ENCODE measurements at regions not wholly inside any gene's neighbourhood (a gene's known extent, or its start where the extent isn't known, plus 50 kb on each side); places are given as distances from the start of the nearest gene placed in this dataset.
"Not testable (repeated sequence)": the region's sequence is repeated elsewhere in the genome, so short reads cannot be mapped to it uniquely, and the experiment has no call there.

DNA sequence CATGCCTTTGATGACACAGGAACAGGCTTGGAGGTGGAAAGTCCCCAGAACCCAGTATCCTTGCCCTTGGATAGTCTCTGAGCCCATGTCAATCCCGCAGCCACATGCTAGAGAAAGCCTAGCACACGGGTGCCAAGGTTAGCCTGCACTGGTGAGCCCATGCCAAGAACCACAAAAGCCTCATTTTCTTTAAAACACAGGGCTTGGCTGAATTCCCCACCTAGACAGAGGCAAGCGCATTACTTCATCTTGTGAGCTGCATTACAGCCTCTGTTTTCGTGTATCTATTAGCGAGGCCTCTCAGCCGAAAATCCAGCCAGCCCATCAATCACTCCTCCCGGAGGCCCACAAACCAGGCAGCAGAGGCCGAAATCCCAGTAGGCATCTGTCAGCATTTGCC is 314.9 kb upstream of the AUTS2 start:
- Histone ChIP-seq H3K36me3 (ENCODE audit: control insufficient read depth, insufficient read depth, low read length) (no peaks in the 10 kb centered on the region), H3K27me3 (ENCODE audit: control insufficient read depth, insufficient read depth, low read length) (no peaks in the 10 kb centered on the region), H3K4me3 (ENCODE audit: low read depth, low read length) (no peak overlapping the region)
- DNase-seq (ENCODE audit: low read depth): no peak
- TF ChIP-seq CTCF (IDR thresholded peaks at IDR 0.05; ENCODE audit: insufficient read depth, low read length, poor library complexity, severe bottlenecking): no peak

GRCh38 chr7:69285854-69286253 is 312.4 kb upstream of the AUTS2 start:
- Histone ChIP-seq H3K36me3 (ENCODE audit: control insufficient read depth, insufficient read depth, low read length) (no peaks in the 10 kb centered on the region), H3K27me3 (ENCODE audit: control insufficient read depth, insufficient read depth, low read length) (no peaks in the 10 kb centered on the region), H3K4me3 (ENCODE audit: low read depth, low read length) (no peak overlapping the region)
- DNase-seq (ENCODE audit: low read depth): no peak
- TF ChIP-seq CTCF (IDR thresholded peaks at IDR 0.05; ENCODE audit: insufficient read depth, low read length, poor library complexity, severe bottlenecking): no peak

DNA sequence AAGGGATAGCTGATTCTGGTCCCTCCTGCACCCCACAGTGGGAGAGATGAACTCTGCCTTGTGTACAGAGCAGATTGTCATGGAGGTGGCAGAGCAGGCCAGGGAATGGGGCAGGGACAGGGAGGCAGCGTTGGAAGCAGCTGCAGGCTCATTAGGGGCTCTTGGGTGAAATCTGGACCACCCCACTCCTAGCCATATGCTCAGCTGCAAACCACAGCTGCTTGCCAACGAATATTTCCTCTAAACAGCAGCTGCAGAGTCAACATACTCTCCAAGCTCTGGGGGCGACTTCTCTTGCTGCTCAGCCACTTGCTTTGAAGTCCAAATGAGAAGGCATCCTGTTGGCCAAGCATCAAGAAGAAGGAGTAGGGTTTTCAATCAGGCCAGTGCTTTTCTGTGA is 302.3 kb upstream of the AUTS2 start:
- Histone ChIP-seq H3K27me3 (ENCODE audit: control insufficient read depth, insufficient read depth, low read length) (no peaks in the 10 kb centered on the region), H3K36me3 (ENCODE audit: control insufficient read depth, insufficient read depth, low read length) (no peaks in the 10 kb centered on the region), H3K4me3 (ENCODE audit: low read depth, low read length) (no peak overlapping the region)
- DNase-seq (ENCODE audit: low read depth): no peak
- no peak for TF ChIP-seq CTCF (IDR thresholded peaks at IDR 0.05; ENCODE audit: insufficient read depth, low read length, poor library complexity, severe bottlenecking)

DNA sequence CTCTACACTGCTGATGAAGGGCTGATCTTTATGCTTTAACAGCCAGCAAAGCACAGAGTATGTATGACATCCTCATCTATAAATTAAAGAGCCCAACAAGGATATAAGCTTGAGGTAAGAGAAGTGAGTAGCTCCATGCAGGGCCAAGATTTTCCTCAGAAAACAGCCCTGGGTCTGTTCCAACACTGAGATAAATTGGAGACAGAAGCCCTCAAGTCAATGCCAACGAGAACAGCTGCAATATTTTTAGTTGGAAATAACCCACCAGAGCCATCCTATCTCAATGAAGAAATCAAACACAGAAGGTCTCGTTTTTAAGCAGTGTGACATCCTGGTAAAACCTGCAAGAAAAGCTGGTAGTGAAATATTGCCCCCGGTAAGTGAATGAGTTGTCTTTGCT is 297.0 kb upstream of the AUTS2 start:
- Histone ChIP-seq H3K36me3 (ENCODE audit: control insufficient read depth, insufficient read depth, low read length) (no peaks in the 10 kb centered on the region), H3K4me3 (ENCODE audit: low read depth, low read length) (no peak overlapping the region), H3K27me3 (ENCODE audit: control insufficient read depth, insufficient read depth, low read length) (no peaks in the 10 kb centered on the region)
- no peak for DNase-seq (ENCODE audit: low read depth)
- no peak for TF ChIP-seq CTCF (IDR thresholded peaks at IDR 0.05; ENCODE audit: insufficient read depth, low read length, poor library complexity, severe bottlenecking)

DNA sequence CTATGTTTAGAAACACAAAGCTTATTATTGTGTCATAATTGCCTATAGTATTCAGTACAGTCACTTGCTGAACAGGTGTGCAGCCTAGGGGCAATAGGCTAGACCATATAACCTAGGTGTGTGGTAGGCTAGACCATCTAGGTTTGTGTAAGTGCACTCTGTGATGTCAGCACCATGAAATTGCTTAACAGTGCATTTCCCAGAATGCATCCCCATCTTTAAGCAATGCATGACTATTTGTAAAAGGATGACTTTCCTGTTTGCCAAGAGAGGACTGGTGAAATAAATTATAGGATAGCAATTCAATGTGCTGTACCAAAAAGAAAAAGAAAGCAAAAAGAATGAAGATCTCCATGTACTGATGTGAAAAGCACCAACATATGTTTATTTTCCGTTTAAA is 288.7 kb upstream of the AUTS2 start:
- DNase-seq (ENCODE audit: low read depth): no peak
- TF ChIP-seq CTCF (IDR thresholded peaks at IDR 0.05; ENCODE audit: insufficient read depth, low read length, poor library complexity, severe bottlenecking): no peak

DNA sequence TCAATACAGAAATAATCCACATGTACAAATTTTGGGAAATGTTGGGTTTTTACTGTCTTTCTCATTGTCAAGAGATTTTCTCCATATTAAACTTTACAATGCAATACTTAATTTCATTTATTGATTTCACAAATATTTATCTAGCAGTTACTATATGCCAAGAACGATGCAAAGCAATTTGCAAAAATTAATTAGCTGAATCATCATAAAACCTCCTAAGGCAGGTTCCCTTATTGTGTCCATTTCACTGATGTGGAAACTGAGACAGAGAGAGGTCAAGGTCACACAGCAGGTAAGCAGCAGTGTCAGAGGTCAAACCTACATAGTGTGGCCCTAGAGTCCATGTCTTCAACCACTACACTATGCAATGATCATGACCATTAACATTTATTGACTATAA is 286.8 kb upstream of the AUTS2 start:
- no peak for DNase-seq (ENCODE audit: low read depth)
- Histone ChIP-seq H3K36me3 (ENCODE audit: control insufficient read depth, insufficient read depth, low read length) (no peaks in the 10 kb centered on the region), H3K27me3 (ENCODE audit: control insufficient read depth, insufficient read depth, low read length) (no peaks in the 10 kb centered on the region), H3K4me3 (ENCODE audit: low read depth, low read length) (no peak overlapping the region)
- TF ChIP-seq CTCF (IDR thresholded peaks at IDR 0.05; ENCODE audit: insufficient read depth, low read length, poor library complexity, severe bottlenecking): no peak

More for the DNA sequence above, 288.7 kb upstream of the AUTS2 start:
- no peaks in the 10 kb centered on the region for H3K36me3 ChIP-seq (ENCODE audit: control insufficient read depth, insufficient read depth, low read length)
- no peaks in the 10 kb centered on the region for H3K27me3 ChIP-seq (ENCODE audit: control insufficient read depth, insufficient read depth, low read length)
- H3K4me3 ChIP-seq (ENCODE audit: low read depth, low read length): no peak overlapping the region

DNA sequence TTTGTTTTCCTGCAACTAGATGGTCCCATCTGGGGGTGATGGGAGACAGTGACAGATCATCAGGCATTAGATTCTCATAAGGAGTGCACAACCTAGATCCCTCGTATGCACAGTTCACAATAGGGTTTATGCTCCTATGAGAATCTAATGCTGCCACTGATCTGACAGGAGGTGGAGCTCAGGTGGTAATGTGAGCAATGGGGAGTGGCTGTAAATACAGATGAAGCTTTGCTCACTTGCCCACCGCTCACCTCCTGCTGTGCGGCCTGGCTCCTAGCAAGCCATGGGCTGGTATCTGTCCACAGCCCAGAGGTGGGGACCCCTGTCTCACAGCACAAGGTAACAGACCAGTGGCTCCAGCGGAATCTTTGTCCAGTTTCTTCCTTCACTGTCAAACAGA is 284.4 kb upstream of the AUTS2 start:
- DNase-seq (ENCODE audit: low read depth); H3K27me3 ChIP-seq (ENCODE audit: control insufficient read depth, insufficient read depth, low read length); H3K4me3 ChIP-seq (ENCODE audit: low read depth, low read length); H3K36me3 ChIP-seq (ENCODE audit: control insufficient read depth, insufficient read depth, low read length): not testable (repeated sequence)
